IPS-15b (cell line): ENCODE measurements at regions not wholly inside any gene's neighbourhood (a gene's known extent, or its start where the extent isn't known, plus 50 kb on each side); places are given as distances from the start of the nearest gene placed in this dataset.
"Not testable (repeated sequence)": the region's sequence is repeated elsewhere in the genome, so short reads cannot be mapped to it uniquely, and the experiment has no call there.

ENCODE experiments used
- H3K27me3 ChIP-seq: one replicate; pipeline ENCODE4 v1.6.1; 2013; ENCODE audit warnings: low read length; ENCODE audit not compliant: control insufficient read depth, insufficient read depth
- H3K36me3 ChIP-seq: one replicate; pipeline ENCODE4 v1.6.1; 2013; ENCODE audit warnings: low read length; ENCODE audit not compliant: control insufficient read depth, insufficient read depth
- H3K4me1 ChIP-seq: one replicate; pipeline ENCODE4 v1.6.1; 2013; ENCODE audit warnings: mild to moderate bottlenecking, low read length; ENCODE audit not compliant: control insufficient read depth, insufficient read depth
- H3K4me3 ChIP-seq: one replicate; pipeline ENCODE4 v1.5.1; 2013; ENCODE audit warnings: low read depth, low read length
- H3K9ac ChIP-seq: one replicate; pipeline ENCODE4 v1.6.1; 2013; ENCODE audit warnings: low read depth, mild to moderate bottlenecking, low read length
- H3K9me3 ChIP-seq: one replicate; pipeline ENCODE4 v1.6.1; 2013; ENCODE audit warnings: mild to moderate bottlenecking, low read length; ENCODE audit not compliant: control insufficient read depth, insufficient read depth

GRCh38 chrX:112470551-112470950, 209.2 kb downstream of the LHFPL1 start:
- Histone ChIP-seq H3K36me3 (no peaks in the 10 kb centered on the region), H3K9me3 (no peaks in the 10 kb centered on the region), H3K9ac (no peak overlapping the region), H3K27me3 (no peaks in the 10 kb centered on the region), H3K4me1 (peaks cover 5% of the 10 kb centered on the region), H3K4me3 (no peak overlapping the region)

GRCh38 chrX:112461949-112462450, 217.7 kb downstream of the LHFPL1 start:
- not testable (repeated sequence) for H3K27me3 ChIP-seq, H3K4me1 ChIP-seq, H3K9ac ChIP-seq, H3K4me3 ChIP-seq, H3K36me3 ChIP-seq, H3K9me3 ChIP-seq

DNA sequence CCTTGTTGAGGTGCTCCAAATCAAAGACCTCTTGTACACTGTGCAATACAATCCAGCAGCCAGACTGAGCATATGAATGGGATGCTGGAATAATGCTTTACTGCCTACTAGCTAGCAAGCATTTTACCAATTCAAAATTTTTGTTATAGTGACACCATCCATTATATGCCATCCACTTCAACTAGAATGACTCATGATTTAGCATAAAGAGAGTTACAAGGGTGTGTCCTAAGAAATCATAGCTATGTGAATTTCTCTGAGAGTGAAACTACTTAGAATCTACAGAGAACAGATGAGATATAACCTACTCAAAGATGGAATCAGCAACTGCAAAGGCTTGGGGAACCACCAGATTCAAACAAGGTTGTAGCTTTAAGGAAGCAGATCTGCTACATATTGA, 221.9 kb downstream of the LHFPL1 start:
- Histone ChIP-seq H3K9ac (no peak overlapping the region), H3K9me3 (no peaks in the 10 kb centered on the region), H3K36me3 (no peaks in the 10 kb centered on the region), H3K27me3 (no peaks in the 10 kb centered on the region), H3K4me1 (no peaks in the 10 kb centered on the region), H3K4me3 (no peak overlapping the region)

DNA sequence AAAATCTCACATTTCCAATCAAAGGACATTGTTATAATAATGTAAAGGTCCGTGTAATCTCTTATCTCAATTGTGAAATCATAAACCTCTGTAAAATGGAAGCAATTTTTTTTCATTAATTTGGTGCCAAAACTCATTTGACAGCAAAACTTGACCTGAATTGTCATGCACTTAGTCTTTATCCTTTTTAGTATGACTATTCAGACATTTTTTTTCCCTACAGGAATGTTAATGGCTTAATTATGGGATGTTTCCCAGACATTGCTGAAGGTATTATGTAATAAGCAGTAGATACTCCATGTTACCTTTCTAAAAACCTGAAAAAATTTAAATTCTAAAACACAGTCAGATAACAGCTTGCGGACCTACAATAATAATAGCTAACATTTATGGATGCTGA, 228.9 kb downstream of the LHFPL1 start:
- H3K4me1 ChIP-seq, result no peaks in the 10 kb centered on the region
- H3K9ac ChIP-seq, result no peak overlapping the region
- H3K27me3 ChIP-seq, result no peaks in the 10 kb centered on the region
- H3K36me3 ChIP-seq, result no peaks in the 10 kb centered on the region
- no peaks in the 10 kb centered on the region for H3K9me3 ChIP-seq
- no peak overlapping the region for H3K4me3 ChIP-seq

GRCh38 chrX:112440277-112440676, 239.5 kb downstream of the LHFPL1 start:
- no peaks in the 10 kb centered on the region for H3K36me3 ChIP-seq
- H3K4me1 ChIP-seq, result no peaks in the 10 kb centered on the region
- no peaks in the 10 kb centered on the region for H3K9me3 ChIP-seq
- H3K4me3 ChIP-seq, result no peak overlapping the region
- no peak overlapping the region for H3K9ac ChIP-seq
- no peaks in the 10 kb centered on the region for H3K27me3 ChIP-seq

GRCh38 chrX:112424166-112424565, 255.6 kb downstream of the LHFPL1 start:
- no peaks in the 10 kb centered on the region for H3K4me1 ChIP-seq
- no peak overlapping the region for H3K9ac ChIP-seq
- H3K9me3 ChIP-seq, result no peaks in the 10 kb centered on the region
- no peaks in the 10 kb centered on the region for H3K27me3 ChIP-seq
- H3K36me3 ChIP-seq, result no peaks in the 10 kb centered on the region
- H3K4me3 ChIP-seq, result no peak overlapping the region

- Histone ChIP-seq H3K36me3 (no peaks in the 10 kb centered on the region), H3K4me1 (no peaks in the 10 kb centered on the region), H3K9ac (no peak overlapping the region), H3K9me3 (no peaks in the 10 kb centered on the region), H3K4me3 (no peak overlapping the region), H3K27me3 (no peaks in the 10 kb centered on the region)
Observed at GRCh38 chrX:112391313-112391712, 288.4 kb downstream of the LHFPL1 start.

DNA sequence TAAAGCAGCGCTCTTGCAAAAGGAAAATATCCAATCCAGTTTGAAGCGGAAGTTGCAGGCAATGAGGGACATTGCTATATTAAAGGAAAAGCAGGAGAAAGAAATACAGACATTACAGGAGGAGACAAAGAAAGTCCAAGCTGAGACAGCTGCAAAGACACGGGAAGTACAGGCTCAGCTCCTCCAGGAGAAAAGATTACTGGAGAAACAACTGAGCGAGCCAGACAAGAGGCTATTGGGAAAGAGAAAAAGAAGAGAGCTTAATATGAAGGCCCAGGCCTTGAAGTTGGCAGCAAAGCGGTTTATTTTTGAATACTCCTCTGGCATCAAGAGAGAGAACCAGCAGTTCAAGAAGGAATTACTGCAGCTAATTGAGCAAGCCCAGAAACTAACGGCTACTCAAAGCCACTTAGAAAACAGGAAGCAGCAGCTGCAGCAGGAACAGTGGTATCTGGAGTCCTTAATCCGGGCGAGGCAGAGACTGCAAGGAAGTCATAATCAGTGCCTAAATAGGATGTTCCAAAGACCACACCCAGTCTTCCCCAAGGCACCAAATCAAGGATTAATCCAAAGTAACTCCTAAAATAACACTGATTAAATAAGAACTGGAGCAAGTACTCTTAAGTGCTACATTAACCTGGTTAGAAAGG, 298.0 kb downstream of the LHFPL1 start:
- H3K36me3 ChIP-seq, H3K9me3 ChIP-seq, H3K4me3 ChIP-seq, H3K27me3 ChIP-seq, H3K9ac ChIP-seq, H3K4me1 ChIP-seq: not testable (repeated sequence)

DNA sequence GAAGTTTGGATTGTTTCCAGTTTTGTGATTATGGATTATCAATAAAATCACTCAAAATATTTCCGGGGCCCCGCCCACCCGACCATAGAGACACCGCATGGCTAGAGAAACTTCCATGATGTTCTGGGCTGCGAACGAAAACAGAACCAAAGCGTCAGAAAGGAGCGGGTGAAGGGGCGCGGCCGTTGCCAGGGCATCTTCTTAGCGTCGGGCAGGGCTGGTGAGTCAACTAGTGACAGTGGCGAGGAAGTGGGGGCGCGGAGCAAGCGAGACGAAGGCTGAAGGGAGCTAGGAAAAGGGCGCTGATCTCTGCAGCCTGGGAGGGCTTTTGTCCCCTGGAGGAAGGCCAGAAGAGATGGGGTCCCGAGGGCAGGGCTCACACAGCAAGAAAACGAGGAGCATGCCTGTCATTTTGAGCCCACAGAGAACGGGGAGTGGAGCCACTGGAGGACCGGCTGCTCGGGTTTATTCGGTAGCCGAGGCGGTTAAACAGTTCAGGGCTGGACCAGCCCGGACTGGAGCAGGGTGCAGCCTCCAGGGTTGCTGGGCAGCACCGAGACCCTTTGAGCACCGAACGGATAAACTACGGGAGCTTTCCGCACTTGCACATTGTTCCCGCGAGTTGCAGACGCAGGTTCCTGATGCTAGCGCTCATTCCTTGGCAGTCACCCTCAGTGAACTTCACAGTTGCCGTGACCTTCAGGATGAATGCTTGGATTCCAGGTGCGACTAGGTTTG, 298.1 kb upstream of the TRPC5 start:
- no peak overlapping the region for H3K9ac ChIP-seq

GRCh38 chrX:112377481-112377880, 294.9 kb upstream of the TRPC5 start:
- H3K4me3 ChIP-seq, result no peak overlapping the region
- no peaks in the 10 kb centered on the region for H3K36me3 ChIP-seq
- no peak overlapping the region for H3K9ac ChIP-seq
- no peaks in the 10 kb centered on the region for H3K27me3 ChIP-seq
- H3K4me1 ChIP-seq, result no peaks in the 10 kb centered on the region
- no peaks in the 10 kb centered on the region for H3K9me3 ChIP-seq

More for the DNA sequence above, 298.1 kb upstream of the TRPC5 start:
- Histone ChIP-seq H3K4me3 (no peak overlapping the region), H3K27me3 (no peaks in the 10 kb centered on the region), H3K36me3 (no peaks in the 10 kb centered on the region), H3K4me1 (no peaks in the 10 kb centered on the region), H3K9me3 (no peaks in the 10 kb centered on the region)

- no peak overlapping the region for H3K4me3 ChIP-seq
- H3K4me1 ChIP-seq, result no peaks in the 10 kb centered on the region
- H3K36me3 ChIP-seq, result no peaks in the 10 kb centered on the region
- H3K9ac ChIP-seq, result no peak overlapping the region
- no peaks in the 10 kb centered on the region for H3K27me3 ChIP-seq
- no peaks in the 10 kb centered on the region for H3K9me3 ChIP-seq
Observed at GRCh38 chrX:112368371-112368770, 285.8 kb upstream of the TRPC5 start.

- Histone ChIP-seq H3K9ac (no peak overlapping the region), H3K36me3 (no peaks in the 10 kb centered on the region), H3K4me1 (peaks cover 8% of the 10 kb centered on the region), H3K4me3 (no peak overlapping the region), H3K9me3 (no peaks in the 10 kb centered on the region), H3K27me3 (peaks cover under 1% of the 10 kb centered on the region)
Observed at GRCh38 chrX:112367065-112367464, 284.5 kb upstream of the TRPC5 start.
